ENCODE measurements at regions not wholly inside any gene's neighbourhood (a gene's known extent, or its start where the extent isn't known, plus 50 kb on each side); places are given as distances from the start of the nearest gene placed in this dataset.

DNA sequence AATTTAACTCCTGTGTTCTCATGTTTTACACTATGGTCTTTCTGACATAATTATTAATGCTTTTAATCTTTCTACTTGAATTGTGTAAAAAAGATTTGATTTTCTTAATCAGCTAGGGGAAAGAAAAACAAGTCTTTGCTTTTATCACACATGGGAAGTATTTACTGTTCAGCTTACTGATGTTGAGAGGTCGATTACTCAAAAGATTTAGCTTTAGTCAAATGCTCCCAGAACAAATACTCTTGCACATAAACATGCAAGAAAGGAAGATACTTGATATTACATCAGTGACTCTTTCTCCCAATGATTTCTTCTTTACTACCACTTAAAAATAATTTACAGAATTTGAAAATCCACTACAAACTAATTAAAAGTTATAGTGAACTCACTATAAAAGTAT is 198.3 kb upstream of the FAT4 start:
- no peaks in the 10 kb centered on the region for H3K9me3 ChIP-seq
- intact Hi-C loops (cut with DNase I), result no loop called here
- no peak overlapping the region for H3K27ac ChIP-seq
- H3K36me3 ChIP-seq, result no peaks in the 10 kb centered on the region
- no peak for DNase-seq
- H3K4me3 ChIP-seq, result no peak overlapping the region
- WGBS, 3 donors, result 72 to 81% (median 77%) methylated on average over 1 of the region's 1 CpG
- H3K4me1 ChIP-seq (ENCODE audit: insufficient read depth), result no peaks in the 10 kb centered on the region
- no peak for TF ChIP-seq POLR2A (IDR thresholded peaks at IDR 0.05)
- TF ChIP-seq CTCF (IDR thresholded peaks at IDR 0.05), result no peak
- no peak for TF ChIP-seq EP300 (IDR thresholded peaks at IDR 0.05)
- no peaks in the 10 kb centered on the region for H3K27me3 ChIP-seq

DNA sequence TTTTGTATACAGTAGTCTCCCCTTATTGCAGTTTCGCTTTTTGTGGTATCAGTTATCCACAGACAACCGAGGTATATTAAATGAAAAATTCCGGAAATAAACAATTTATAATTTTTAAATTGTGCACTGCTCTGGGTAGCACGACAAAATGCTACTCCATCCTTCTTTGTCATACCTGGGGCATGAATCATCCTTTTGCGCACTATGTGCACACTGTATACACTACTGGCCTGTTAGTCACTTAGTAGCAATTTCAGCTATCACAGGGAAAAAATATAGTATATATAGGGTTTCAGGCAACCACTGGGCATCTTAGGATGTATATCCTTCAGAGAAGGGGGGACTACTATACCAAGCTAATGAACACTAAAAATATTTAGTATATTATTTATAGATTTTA is 198.8 kb upstream of the FAT4 start:
- H3K36me3 ChIP-seq, result no peaks in the 10 kb centered on the region
- no peaks in the 10 kb centered on the region for H3K27me3 ChIP-seq
- TF ChIP-seq EP300 (IDR thresholded peaks at IDR 0.05), result no peak
- TF ChIP-seq POLR2A (IDR thresholded peaks at IDR 0.05), result no peak
- TF ChIP-seq CTCF (IDR thresholded peaks at IDR 0.05), result no peak
- no peak overlapping the region for H3K4me3 ChIP-seq
- H3K9me3 ChIP-seq, result no peaks in the 10 kb centered on the region
- no peak overlapping the region for H3K27ac ChIP-seq
- no peak for DNase-seq
- WGBS, 3 donors, result 84 to 89% (median 85%) methylated on average over 5 of the region's 5 CpGs
- intact Hi-C loops (cut with DNase I), result no loop called here
- H3K4me1 ChIP-seq (ENCODE audit: insufficient read depth), result no peaks in the 10 kb centered on the region

DNA sequence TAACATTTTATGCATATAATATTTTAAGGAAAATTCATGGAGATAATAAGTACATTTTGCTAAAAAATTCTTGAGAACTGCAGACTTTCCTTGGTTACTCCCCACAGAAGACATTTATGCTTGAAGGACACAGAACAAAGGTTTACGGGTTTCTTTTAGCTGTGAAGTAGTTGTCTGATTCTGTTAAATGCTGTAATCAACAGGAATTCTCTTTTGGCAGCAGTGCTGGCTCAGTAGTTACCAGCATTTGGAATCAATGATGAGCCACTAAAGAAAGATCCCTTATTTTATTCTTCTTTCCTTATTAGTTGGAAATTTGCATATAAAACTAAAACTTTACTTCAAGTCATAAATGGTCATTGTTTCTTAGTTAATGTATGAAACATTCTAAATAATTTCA is 199.3 kb upstream of the FAT4 start:
- DNase-seq, result no peak
- 2 to 24% (median 6%) methylated on average over 1 of the region's 1 CpG for WGBS, 3 donors
- TF ChIP-seq CTCF (IDR thresholded peaks at IDR 0.05), result no peak
- TF ChIP-seq EP300 (IDR thresholded peaks at IDR 0.05), result no peak

DNA sequence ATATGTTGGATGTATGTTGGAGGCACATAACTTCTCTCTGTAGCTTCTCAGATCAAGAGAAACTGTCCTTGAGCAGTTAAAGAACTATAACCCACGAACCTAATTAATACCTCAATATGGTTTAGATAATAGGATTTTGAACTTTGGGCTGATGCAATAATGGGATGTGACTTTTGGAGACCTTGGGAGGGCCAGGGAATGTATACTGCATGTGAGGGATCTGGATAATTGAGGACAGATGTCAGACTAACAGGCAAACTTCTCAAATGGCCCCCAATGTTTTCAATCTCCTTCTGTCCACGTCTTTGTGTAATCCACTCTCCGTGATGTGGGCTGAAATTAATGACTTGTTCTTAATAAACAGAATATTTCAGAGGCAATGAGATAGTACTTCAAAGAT is 202.2 kb upstream of the FAT4 start:
- H3K27me3 ChIP-seq, result no peaks in the 10 kb centered on the region
- TF ChIP-seq EP300 (IDR thresholded peaks at IDR 0.05) (no peak), POLR2A (IDR thresholded peaks at IDR 0.05) (no peak), CTCF (IDR thresholded peaks at IDR 0.05) (no peak)
- WGBS, 3 donors, result 94 to 98% (median 97%) methylated on average over 3 of the region's 3 CpGs
- intact Hi-C loops (cut with DNase I), result no loop called here
- no peak overlapping the region for H3K4me3 ChIP-seq
- no peaks in the 10 kb centered on the region for H3K9me3 ChIP-seq
- no peak for DNase-seq
- no peaks in the 10 kb centered on the region for H3K4me1 ChIP-seq (ENCODE audit: insufficient read depth)
- H3K36me3 ChIP-seq, result no peaks in the 10 kb centered on the region
- H3K27ac ChIP-seq, result no peak overlapping the region

More for the DNA sequence above, 199.3 kb upstream of the FAT4 start:
- Histone ChIP-seq H3K36me3 (no peaks in the 10 kb centered on the region), H3K4me3 (no peak overlapping the region), H3K27me3 (no peaks in the 10 kb centered on the region), H3K27ac (no peak overlapping the region), H3K9me3 (no peaks in the 10 kb centered on the region), H3K4me1 (ENCODE audit: insufficient read depth) (no peaks in the 10 kb centered on the region)
- intact Hi-C loops (cut with DNase I), result no loop called here

GRCh38 chr4:125111323-125111722 is 203.4 kb upstream of the FAT4 start:
- Histone ChIP-seq H3K4me3 (no peak overlapping the region), H3K36me3 (no peaks in the 10 kb centered on the region), H3K9me3 (no peaks in the 10 kb centered on the region), H3K27me3 (no peaks in the 10 kb centered on the region), H3K4me1 (ENCODE audit: insufficient read depth) (no peaks in the 10 kb centered on the region), H3K27ac (no peak overlapping the region)
- intact Hi-C loops (cut with DNase I), result no loop called here
- no peak for DNase-seq
- WGBS, 3 donors, result 78 to 82% (median 80%) methylated on average over 3 of the region's 3 CpGs
- TF ChIP-seq POLR2A (IDR thresholded peaks at IDR 0.05) (no peak), CTCF (IDR thresholded peaks at IDR 0.05) (no peak), EP300 (IDR thresholded peaks at IDR 0.05) (no peak)
